Peyer's patch (tissue), 4 donors: ENCODE measurements at regions not wholly inside any gene's neighbourhood (a gene's known extent, or its start where the extent isn't known, plus 50 kb on each side); places are given as distances from the start of the nearest gene placed in this dataset.

Experiments
- POLR2A ChIP-seq, 2 donors: fragments of 450-650 bp; IDR thresholded peaks; one replicate each; pipeline ENCODE4 v1.5.1; 2017; ENCODE audit warnings: antibody characterized with exemption in 2 of 2, mild to moderate bottlenecking in 2 of 2, moderate library complexity in 2 of 2
- TF ChIP-seq, protein P1 (sequence below), 6 experiments: fragments of 450-650 bp in 4 of 6; fragments of 200-600 bp in 2 of 6; sonication (generic) in 1 of 6; IDR thresholded peaks; one replicate each; pipeline ENCODE4 v1.5.1; 2017 to 2019; ENCODE audit warnings: antibody characterized with exemption in 6 of 6, mild to moderate bottlenecking in 3 of 6, moderate library complexity in 1 of 6

DNA sequence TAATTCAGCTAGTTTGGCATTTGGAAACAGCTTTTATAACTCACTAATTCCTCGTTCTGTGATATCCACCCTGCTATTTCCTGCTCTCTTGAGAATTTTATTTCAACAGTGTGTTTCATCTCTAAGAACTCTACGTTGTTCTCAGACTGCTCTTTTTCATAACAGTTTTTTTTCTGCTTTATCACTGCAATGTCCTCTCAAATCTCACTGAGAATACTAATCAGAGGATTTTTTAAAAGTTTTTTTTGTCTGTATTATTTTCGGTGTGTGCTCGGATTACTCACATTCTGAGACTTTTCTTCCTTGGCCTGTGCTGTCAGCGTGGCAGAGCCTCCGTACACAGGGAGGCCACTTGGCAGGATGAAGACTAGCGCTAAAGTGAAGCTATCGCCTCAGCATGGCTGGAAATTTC is 59.4 kb upstream of the NEO1 start:
- TF ChIP-seq, protein P1, sequence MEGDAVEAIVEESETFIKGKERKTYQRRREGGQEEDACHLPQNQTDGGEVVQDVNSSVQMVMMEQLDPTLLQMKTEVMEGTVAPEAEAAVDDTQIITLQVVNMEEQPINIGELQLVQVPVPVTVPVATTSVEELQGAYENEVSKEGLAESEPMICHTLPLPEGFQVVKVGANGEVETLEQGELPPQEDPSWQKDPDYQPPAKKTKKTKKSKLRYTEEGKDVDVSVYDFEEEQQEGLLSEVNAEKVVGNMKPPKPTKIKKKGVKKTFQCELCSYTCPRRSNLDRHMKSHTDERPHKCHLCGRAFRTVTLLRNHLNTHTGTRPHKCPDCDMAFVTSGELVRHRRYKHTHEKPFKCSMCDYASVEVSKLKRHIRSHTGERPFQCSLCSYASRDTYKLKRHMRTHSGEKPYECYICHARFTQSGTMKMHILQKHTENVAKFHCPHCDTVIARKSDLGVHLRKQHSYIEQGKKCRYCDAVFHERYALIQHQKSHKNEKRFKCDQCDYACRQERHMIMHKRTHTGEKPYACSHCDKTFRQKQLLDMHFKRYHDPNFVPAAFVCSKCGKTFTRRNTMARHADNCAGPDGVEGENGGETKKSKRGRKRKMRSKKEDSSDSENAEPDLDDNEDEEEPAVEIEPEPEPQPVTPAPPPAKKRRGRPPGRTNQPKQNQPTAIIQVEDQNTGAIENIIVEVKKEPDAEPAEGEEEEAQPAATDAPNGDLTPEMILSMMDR (IDR thresholded peaks at IDR 0.05): no peak
- TF ChIP-seq POLR2A (IDR thresholded peaks at IDR 0.05): no peak
